ENCODE measurements at regions not wholly inside any gene's neighbourhood (a gene's known extent, or its start where the extent isn't known, plus 50 kb on each side); places are given as distances from the start of the nearest gene placed in this dataset.

DNA sequence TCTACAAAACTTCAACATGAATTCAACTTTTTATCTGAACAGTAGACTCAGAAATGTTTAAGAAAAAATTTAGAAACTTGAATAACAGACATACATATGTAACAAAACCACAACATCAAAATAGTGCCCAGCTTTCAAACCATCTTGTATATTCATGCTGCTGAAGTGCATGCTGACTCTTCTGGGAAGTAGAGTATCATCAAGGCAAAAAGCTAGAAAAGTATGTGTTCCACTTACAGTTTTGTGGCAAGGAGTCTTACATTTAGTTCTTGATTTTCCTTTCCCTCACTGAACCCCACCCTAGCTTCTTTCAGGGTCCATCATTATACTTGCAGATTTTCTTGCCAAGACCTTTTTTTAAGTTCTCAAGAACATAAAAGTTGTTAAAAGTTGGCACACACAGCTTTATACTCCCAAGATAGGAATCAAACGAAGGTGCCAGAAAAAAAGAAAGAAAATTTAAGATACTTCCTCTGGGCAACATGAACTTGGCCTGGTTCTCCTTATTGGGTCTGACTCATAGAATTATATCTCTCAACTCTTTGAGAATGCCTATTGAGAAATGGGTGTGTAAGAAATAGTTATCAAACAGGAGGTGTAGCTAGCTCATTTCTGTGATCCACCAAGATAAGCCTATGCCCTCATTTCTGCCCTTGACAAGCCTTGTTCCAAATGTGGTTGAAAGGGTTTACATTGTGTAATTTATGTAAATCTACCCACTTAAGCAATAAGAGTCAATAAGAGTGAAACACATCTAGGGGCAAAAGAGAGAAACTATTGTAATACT lies 667.6 kb upstream of the ACVR2A start:
- TF ChIP-seq POLR2AphosphoS5 (IDR thresholded peaks at IDR 0.05) (no peak), POLR2A (IDR thresholded peaks at IDR 0.05) (no peak), CTCF (IDR thresholded peaks at IDR 0.05) (no peak)

Data from sigmoid colon (tissue), 4 donors.